MM.1S (cell line): ENCODE measurements at regions not wholly inside any gene's neighbourhood (a gene's known extent, or its start where the extent isn't known, plus 50 kb on each side); places are given as distances from the start of the nearest gene placed in this dataset.
A peak's percentile ranks its signal among the peaks of the same experiment; 100 is the strongest.

Experiments used
- DNase-seq: peaks from one replicate; pipeline ENCODE4 v3.0.0-alpha.2; 2015
- H2AFZ ChIP-seq: fragments of 300-600 bp; sonication (generic); 2 replicates; pipeline ENCODE4 v1.6.0; 2016; ENCODE audit warnings: antibody characterized with exemption, low read length
- H3F3A ChIP-seq: fragments of 300-600 bp; sonication (generic); 2 replicates; pipeline ENCODE4 v1.6.1; 2016; ENCODE audit warnings: mild to moderate bottlenecking, antibody characterized with exemption, low read length, moderate library complexity, mixed read lengths; ENCODE audit not compliant: insufficient read depth
- H3K27ac ChIP-seq: fragments of 300-600 bp; sonication (generic); 2 replicates; pipeline ENCODE4 v1.5.1; 2016; ENCODE audit warnings: mild to moderate bottlenecking, low read length
- H3K27me3 ChIP-seq: fragments of 300-600 bp; sonication (generic); replicated peaks from 2 replicates; pipeline ENCODE4 v1.6.0; 2016; ENCODE audit warnings: low read length; ENCODE audit not compliant: insufficient read depth
- H3K36me3 ChIP-seq: fragments of 300-600 bp; sonication (generic); replicated peaks from 2 replicates; pipeline ENCODE4 v1.6.1; 2016; ENCODE audit warnings: mild to moderate bottlenecking, low read length, mixed read lengths; ENCODE audit not compliant: insufficient read depth
- H3K4me1 ChIP-seq: fragments of 300-600 bp; sonication (generic); 2 replicates; pipeline ENCODE4 v1.6.1; 2016; ENCODE audit warnings: low read length, mixed read lengths
- H3K4me2 ChIP-seq: fragments of 300-600 bp; sonication (generic); 2 replicates; pipeline ENCODE4 v1.6.0; 2016; ENCODE audit warnings: low read depth, low read length
- H3K4me3 ChIP-seq: fragments of 300-600 bp; sonication (generic); 2 replicates; pipeline ENCODE4 v1.5.1; 2016; ENCODE audit warnings: low read length, mixed read lengths
- H3K79me2 ChIP-seq: fragments of 300-600 bp; sonication (generic); 2 replicates; pipeline ENCODE4 v1.6.1; 2016; ENCODE audit warnings: mixed run types, low read length, mixed read lengths
- H3K9ac ChIP-seq: fragments of 300-600 bp; sonication (generic); 2 replicates; pipeline ENCODE4 v1.6.1; 2016; ENCODE audit warnings: low read length, mixed read lengths
- H3K9me2 ChIP-seq: fragments of 300-600 bp; sonication (generic); replicated peaks from 2 replicates; pipeline ENCODE4 v1.6.1; 2016; ENCODE audit warnings: mild to moderate bottlenecking, low read length, mixed read lengths; ENCODE audit not compliant: insufficient read depth
- H3K9me3 ChIP-seq: fragments of 300-600 bp; sonication (generic); replicated peaks from 2 replicates; pipeline ENCODE4 v1.6.1; 2016; ENCODE audit warnings: mild to moderate bottlenecking, low read length, mixed read lengths; ENCODE audit not compliant: insufficient read depth
- H4K20me1 ChIP-seq: fragments of 300-600 bp; sonication (generic); 2 replicates; pipeline ENCODE4 v1.6.1; 2016; ENCODE audit warnings: mild to moderate bottlenecking, low read length, moderate library complexity, mixed read lengths; ENCODE audit not compliant: insufficient read depth
- EZH2 ChIP-seq: fragments of 300-600 bp; sonication (generic); optimal IDR thresholded peaks from 2 replicates; pipeline ENCODE3; 2017; ENCODE audit warnings: low read depth, mild to moderate bottlenecking, antibody characterized with exemption, low read length, mixed read lengths
- EZH2phosphoT487 ChIP-seq: fragments of 300-600 bp; sonication (generic); IDR thresholded peaks from 2 replicates; pipeline ENCODE4 v1.6.1; 2018; ENCODE audit warnings: antibody characterized with exemption, low read length
- TF ChIP-seq, protein P1 (sequence below): fragments of 300-600 bp; sonication (generic); IDR thresholded peaks from 2 replicates; pipeline ENCODE4 v1.5.1; 2016; ENCODE audit warnings: antibody characterized with exemption, low read length, mixed read lengths

DNA sequence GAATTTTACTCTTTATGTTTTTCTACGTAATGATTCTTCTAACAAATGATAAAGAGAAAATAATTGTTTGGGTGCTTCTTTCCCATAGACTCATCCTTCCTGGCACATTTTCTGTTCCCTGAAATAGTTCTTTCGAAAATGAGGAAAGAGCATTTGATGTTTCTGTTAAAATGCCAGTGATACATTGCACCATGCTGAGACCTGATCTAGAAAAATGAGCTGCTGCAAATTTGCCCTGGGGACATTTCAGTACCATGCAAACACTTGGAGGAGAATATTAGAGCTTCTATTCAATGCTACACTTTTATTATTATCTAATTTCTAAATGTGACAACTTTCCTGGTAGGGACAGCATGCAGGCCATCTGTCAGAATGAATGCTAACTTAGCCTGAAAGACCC is 83.3 kb downstream of the C4orf33 start:
- TF ChIP-seq, protein P1, sequence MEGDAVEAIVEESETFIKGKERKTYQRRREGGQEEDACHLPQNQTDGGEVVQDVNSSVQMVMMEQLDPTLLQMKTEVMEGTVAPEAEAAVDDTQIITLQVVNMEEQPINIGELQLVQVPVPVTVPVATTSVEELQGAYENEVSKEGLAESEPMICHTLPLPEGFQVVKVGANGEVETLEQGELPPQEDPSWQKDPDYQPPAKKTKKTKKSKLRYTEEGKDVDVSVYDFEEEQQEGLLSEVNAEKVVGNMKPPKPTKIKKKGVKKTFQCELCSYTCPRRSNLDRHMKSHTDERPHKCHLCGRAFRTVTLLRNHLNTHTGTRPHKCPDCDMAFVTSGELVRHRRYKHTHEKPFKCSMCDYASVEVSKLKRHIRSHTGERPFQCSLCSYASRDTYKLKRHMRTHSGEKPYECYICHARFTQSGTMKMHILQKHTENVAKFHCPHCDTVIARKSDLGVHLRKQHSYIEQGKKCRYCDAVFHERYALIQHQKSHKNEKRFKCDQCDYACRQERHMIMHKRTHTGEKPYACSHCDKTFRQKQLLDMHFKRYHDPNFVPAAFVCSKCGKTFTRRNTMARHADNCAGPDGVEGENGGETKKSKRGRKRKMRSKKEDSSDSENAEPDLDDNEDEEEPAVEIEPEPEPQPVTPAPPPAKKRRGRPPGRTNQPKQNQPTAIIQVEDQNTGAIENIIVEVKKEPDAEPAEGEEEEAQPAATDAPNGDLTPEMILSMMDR = no peak
- no peak for TF ChIP-seq EZH2
- no peak for TF ChIP-seq EZH2phosphoT487
- Histone ChIP-seq H3K4me3 (no peak overlapping the region), H3K4me1 (no peaks in the 10 kb centered on the region), H2AFZ (no peak overlapping the region), H3K9me3 (no peaks in the 10 kb centered on the region), H3K9ac (no peak overlapping the region), H3F3A (no peaks in the 10 kb centered on the region), H3K36me3 (no peaks in the 10 kb centered on the region), H3K9me2 (no peaks in the 10 kb centered on the region), H4K20me1 (no peaks in the 10 kb centered on the region), H3K79me2 (no peaks in the 10 kb centered on the region), H3K27ac (no peak overlapping the region), H3K27me3 (no peaks in the 10 kb centered on the region), H3K4me2 (no peak overlapping the region)
- DNase-seq = no peak

DNA sequence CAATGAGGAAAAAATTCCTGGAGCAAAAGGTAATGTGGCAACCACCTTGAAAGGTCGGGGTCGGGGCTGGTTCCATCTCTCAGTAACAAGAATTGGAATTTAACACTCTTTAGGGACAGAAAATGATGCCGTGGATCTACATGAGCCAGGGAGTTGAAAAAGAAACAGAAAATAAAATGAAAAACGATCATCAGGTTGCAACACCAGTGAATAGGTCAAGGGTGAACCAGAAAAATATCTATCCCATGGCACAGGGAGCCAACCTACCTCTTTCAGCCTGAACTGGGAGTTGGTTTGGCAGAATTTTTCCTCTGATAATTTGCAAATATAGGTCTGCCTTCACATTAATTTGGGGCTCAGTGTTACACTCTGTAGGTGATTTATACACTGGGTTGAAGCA is 93.7 kb downstream of the C4orf33 start:
- Histone ChIP-seq H3K9ac (no peak overlapping the region), H2AFZ (peak overlapping the region; percentile 13), H3K9me2 (no peaks in the 10 kb centered on the region), H3K79me2 (no peaks in the 10 kb centered on the region), H3K4me2 (peak overlapping the region; percentile 21; the same call in 1 of the 2 replicates), H3F3A (no peaks in the 10 kb centered on the region), H3K4me3 (no peak overlapping the region; the same call in 1 of the 2 replicates), H3K9me3 (no peaks in the 10 kb centered on the region), H3K27me3 (no peaks in the 10 kb centered on the region), H3K36me3 (no peaks in the 10 kb centered on the region), H4K20me1 (no peaks in the 10 kb centered on the region), H3K27ac (no peak overlapping the region), H3K4me1 (no peaks in the 10 kb centered on the region)
- TF ChIP-seq EZH2 (no peak), EZH2phosphoT487 (no peak)
- TF ChIP-seq, protein P1 = no peak
- peak; percentile 7 for DNase-seq

DNA sequence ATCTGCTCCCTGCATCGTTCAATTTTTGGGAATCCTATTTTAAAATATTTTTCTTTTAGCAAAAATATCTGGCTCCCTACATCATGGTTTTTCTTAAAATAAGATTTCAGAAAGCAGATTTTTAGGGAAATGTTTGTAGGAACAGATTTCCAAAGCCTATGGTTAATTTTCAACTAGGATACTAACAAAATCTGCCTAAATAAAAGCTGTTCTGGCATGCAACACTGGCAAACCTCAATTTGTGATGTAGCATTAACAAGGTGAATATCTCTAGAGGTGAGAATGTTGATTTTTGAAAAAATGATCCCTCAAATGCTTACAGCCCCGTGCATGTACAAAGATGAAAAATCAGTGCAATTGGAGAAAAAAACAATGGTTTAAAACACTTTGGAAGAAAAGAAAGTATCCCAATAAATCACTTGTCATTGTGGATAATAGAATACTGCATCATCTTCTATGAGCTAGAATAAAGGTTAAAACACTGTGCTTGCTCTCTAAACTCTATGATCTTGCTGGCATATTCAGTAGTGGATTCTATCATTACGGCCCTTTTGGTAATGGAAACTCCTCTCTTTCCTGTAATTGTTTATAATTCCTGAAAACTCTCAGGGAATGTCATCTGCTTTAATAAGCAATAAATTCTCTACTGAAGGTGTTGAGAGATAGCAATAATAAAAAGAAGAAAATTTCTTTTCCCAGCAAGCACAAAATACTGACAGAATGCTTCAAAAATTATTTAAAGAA is 97.6 kb downstream of the C4orf33 start:
- Histone ChIP-seq H3K4me2 (no peak overlapping the region), H3K27me3 (no peaks in the 10 kb centered on the region), H3K9me3 (no peaks in the 10 kb centered on the region), H3K4me1 (no peaks in the 10 kb centered on the region), H3K79me2 (no peaks in the 10 kb centered on the region), H4K20me1 (no peaks in the 10 kb centered on the region), H3F3A (no peaks in the 10 kb centered on the region), H3K27ac (no peak overlapping the region), H3K9me2 (no peaks in the 10 kb centered on the region), H3K36me3 (no peaks in the 10 kb centered on the region), H3K4me3 (no peak overlapping the region), H3K9ac (no peak overlapping the region), H2AFZ (no peak overlapping the region)
- TF ChIP-seq, protein P1 = no peak
- no peak for TF ChIP-seq EZH2
- no peak for TF ChIP-seq EZH2phosphoT487
- no peak for DNase-seq
